GM15510 (cell line): ENCODE measurements at regions not wholly inside any gene's neighbourhood (a gene's known extent, or its start where the extent isn't known, plus 50 kb on each side); places are given as distances from the start of the nearest gene placed in this dataset.

Experiments
- POLR2A ChIP-seq: IDR thresholded peaks from 3 replicates; pipeline ENCODE4 v1.6.1; 2011; ENCODE audit warnings: borderline replicate concordance; ENCODE audit not compliant: insufficient read length; ENCODE audit errors: extremely low read depth

GRCh38 chr1:59219916-59220315, 77.0 kb upstream of the FGGY start:
- TF ChIP-seq POLR2A, result no peak

- no peak for TF ChIP-seq POLR2A
Measured at GRCh38 chr1:59220356-59220755, 76.5 kb upstream of the FGGY start.

GRCh38 chr1:59223198-59223597, 73.7 kb upstream of the FGGY start:
- no peak for TF ChIP-seq POLR2A

GRCh38 chr1:59223989-59224634, 72.8 kb upstream of the FGGY start:
- TF ChIP-seq POLR2A, result no peak

- no peak for TF ChIP-seq POLR2A
Measured at GRCh38 chr1:59225594-59226316, 71.1 kb upstream of the FGGY start.

- no peak for TF ChIP-seq POLR2A
Measured at GRCh38 chr1:59229138-59229537, 67.8 kb upstream of the FGGY start.

GRCh38 chr1:59230622-59231021, 66.3 kb upstream of the FGGY start:
- no peak for TF ChIP-seq POLR2A

GRCh38 chr1:59232216-59232615, 64.7 kb upstream of the FGGY start:
- TF ChIP-seq POLR2A, result no peak

GRCh38 chr1:59233444-59233843, 63.5 kb upstream of the FGGY start:
- TF ChIP-seq POLR2A, result no peak

- no peak for TF ChIP-seq POLR2A
Measured at GRCh38 chr1:59236721-59237545, 60.0 kb upstream of the FGGY start.

- TF ChIP-seq POLR2A, result no peak
Measured at GRCh38 chr1:59237900-59238299, 59.0 kb upstream of the FGGY start.

- TF ChIP-seq POLR2A, result no peak
Measured at GRCh38 chr1:59238333-59238934, 58.5 kb upstream of the FGGY start.

GRCh38 chr1:59238993-59239392, 57.9 kb upstream of the FGGY start:
- TF ChIP-seq POLR2A, result no peak

- no peak for TF ChIP-seq POLR2A
Measured at GRCh38 chr1:59241909-59242308, 55.0 kb upstream of the FGGY start.

- TF ChIP-seq POLR2A, result no peak
Measured at GRCh38 chr1:59242370-59242769, 54.5 kb upstream of the FGGY start.

- no peak for TF ChIP-seq POLR2A
Measured at GRCh38 chr1:59243550-59243949, 53.3 kb upstream of the FGGY start.

- TF ChIP-seq POLR2A, result no peak
Measured at GRCh38 chr1:59243978-59244377, 52.9 kb upstream of the FGGY start.
